22Rv1 (cell line): ENCODE measurements at regions not wholly inside any gene's neighbourhood (a gene's known extent, or its start where the extent isn't known, plus 50 kb on each side); places are given as distances from the start of the nearest gene placed in this dataset.
A peak's percentile ranks its signal among the peaks of the same experiment; 100 is the strongest.

ENCODE experiments used
- H3K27ac ChIP-seq: fragments of 450-650 bp; 2 replicates; pipeline ENCODE4 v1.5.1; 2017
- ZFX ChIP-seq: fragments of 450-650 bp; IDR thresholded peaks from 2 replicates; pipeline ENCODE4 v1.6.1; 2017; ENCODE audit warnings: antibody characterized with exemption, borderline replicate concordance
- TF ChIP-seq, protein P1 (sequence below): fragments of 450-650 bp; IDR thresholded peaks from 2 replicates; pipeline ENCODE4 v1.5.1; 2017; ENCODE audit warnings: mild to moderate bottlenecking

- no peak overlapping the region for H3K27ac ChIP-seq
- TF ChIP-seq ZFX: no peak
- TF ChIP-seq, protein P1, sequence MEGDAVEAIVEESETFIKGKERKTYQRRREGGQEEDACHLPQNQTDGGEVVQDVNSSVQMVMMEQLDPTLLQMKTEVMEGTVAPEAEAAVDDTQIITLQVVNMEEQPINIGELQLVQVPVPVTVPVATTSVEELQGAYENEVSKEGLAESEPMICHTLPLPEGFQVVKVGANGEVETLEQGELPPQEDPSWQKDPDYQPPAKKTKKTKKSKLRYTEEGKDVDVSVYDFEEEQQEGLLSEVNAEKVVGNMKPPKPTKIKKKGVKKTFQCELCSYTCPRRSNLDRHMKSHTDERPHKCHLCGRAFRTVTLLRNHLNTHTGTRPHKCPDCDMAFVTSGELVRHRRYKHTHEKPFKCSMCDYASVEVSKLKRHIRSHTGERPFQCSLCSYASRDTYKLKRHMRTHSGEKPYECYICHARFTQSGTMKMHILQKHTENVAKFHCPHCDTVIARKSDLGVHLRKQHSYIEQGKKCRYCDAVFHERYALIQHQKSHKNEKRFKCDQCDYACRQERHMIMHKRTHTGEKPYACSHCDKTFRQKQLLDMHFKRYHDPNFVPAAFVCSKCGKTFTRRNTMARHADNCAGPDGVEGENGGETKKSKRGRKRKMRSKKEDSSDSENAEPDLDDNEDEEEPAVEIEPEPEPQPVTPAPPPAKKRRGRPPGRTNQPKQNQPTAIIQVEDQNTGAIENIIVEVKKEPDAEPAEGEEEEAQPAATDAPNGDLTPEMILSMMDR: no peak
Observed at GRCh38 chr1:168792592-168793125, 63.7 kb upstream of the DPT start.

DNA sequence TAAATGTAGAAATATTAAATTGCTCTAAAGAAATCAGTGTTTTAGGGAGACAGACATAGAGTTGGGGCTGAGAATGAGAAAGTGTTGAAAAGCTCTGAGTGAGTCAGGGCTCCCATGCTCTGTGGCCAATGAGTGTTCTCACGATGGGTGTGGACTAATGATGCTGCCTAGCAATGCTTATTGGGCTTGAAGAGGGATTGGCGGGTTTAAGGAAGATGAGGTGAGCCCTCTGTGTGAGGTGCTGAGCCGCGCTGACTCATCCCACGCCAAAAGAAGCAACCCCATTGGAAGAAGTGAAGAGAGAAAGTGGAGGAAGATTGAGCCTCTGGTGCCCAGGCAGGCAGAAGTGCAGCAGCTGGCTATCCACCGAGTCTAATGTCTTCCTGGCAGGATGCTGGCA is 65.1 kb upstream of the DPT start:
- no peak overlapping the region for H3K27ac ChIP-seq
- TF ChIP-seq, protein P1: no peak
- no peak for TF ChIP-seq ZFX

DNA sequence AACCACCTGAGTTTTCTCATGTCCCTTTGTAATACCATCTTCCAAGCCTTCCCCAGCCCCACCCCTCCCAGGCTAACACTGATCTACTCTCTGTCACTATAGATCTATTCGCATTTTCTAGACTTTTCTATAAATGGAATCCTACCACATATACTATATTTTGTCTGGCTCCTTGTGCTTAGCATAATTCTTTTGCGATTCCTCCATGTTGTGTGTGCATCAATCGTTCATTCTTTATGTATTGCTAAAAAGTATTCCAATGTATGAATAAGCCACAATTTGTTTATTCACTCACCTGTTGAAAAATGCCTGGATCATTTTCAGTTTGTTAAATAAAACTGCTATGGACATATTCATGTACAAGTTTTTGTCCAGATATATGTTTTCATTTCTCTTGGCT is 66.7 kb upstream of the DPT start:
- no peak for TF ChIP-seq ZFX
- TF ChIP-seq, protein P1: no peak
- no peak overlapping the region for H3K27ac ChIP-seq

GRCh38 chr1:168799927-168800605 is 71.1 kb upstream of the DPT start:
- H3K27ac ChIP-seq: peak overlapping the region; percentile 60
- TF ChIP-seq, protein P1: no peak
- no peak for TF ChIP-seq ZFX

DNA sequence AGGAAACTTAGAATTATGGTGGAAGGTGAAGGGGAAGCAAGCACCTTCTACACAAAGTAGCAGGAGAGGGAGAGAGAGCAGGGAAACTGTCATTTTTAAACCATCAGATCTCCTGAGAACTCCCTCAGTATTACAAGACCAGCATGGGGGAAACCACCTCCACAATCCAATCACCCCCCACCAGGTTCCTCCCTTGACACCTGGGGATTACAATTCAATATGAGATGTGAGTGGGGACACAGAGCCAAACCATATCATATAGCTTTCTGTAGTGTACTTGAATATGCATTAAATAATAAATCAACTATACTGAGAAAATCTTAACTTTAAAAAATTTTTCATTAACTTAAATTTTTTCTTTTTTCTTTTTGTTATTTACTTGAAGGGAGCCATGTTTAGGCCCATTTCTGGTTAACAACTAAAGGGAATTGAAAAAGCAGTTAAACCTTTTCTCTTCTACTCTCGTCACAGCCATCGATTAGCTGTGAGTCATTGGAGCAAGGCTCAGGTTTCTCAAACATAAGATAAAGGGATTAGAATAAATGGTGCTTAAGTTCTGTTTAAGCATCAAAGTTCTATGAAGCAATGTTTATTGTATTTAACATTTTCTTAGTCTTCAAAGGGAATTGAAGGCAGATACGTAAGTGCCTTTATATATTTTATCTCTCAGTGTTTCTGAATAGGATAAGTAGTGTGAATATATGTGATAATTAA is 72.2 kb upstream of the DPT start:
- TF ChIP-seq ZFX: no peak
- TF ChIP-seq, protein P1: no peak
- H3K27ac ChIP-seq: peak overlapping the region; percentile 60

DNA sequence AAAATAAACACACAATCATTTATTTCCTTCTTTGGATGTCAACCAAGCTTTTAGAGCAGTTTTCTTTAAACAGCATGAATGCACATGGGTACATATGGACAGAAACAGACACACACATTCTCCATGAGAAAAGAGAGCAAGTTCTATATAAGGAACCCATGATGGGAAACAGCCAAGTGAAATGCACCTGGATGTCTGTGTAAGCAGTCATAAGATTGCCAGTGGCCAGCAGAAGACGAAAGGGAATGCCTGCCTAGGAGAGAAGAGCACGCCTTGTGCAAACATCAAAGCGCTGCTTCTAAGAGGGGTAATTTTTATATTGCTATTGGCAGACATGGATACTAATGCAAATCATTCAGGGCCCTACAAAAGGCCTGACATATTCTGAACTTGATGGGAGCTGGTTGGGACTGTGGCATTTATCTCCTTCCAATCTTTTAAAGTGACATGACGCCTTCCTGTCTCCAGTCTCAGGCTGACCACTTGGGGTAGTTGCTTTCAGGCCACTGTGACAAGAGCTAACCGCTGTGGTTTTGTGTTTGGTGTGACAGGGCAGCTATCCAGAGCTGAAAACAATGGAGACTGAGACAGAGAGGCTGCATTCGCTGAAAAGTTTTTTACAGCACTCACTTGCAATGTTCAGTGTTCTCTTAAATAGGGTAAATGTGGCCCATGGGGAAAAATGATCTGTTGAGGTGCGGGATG is 75.0 kb upstream of the DPT start:
- no peak for TF ChIP-seq ZFX
- TF ChIP-seq, protein P1: no peak
- H3K27ac ChIP-seq: peak overlapping the region; percentile 60
